CD4-positive, alpha-beta T cell treated with Interleukin-15 for 4 hours (primary cell): ENCODE measurements at regions not wholly inside any gene's neighbourhood (a gene's known extent, or its start where the extent isn't known, plus 50 kb on each side); places are given as distances from the start of the nearest gene placed in this dataset.

Experiments used
- DNase-seq: peaks from one replicate; pipeline ENCODE4 v3.0.0-alpha.2; 2020; ENCODE audit warnings: low spot score

GRCh38 chr6:164294047-164294784 is 879.7 kb downstream of the QKI start:
- DNase-seq, result no peak

DNA sequence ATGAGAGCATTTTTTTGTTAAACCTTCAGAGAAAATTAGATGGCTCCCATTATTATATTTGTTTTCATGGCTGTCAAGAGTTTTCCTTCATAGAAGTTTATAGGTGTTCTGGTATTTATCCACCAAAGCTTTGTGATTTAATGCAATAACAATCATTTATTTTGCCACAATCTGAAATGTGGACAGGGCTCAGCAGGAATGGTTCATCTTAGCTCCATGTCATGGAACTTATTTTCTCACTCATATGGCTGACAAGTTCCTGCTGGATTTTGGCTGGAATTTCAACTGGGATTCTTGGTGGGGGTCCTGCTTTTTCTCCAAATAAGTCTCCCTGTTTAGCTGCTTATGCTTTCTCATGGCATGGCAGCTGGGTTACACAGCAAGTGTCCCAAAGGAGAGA is 876.7 kb downstream of the QKI start:
- no peak for DNase-seq

GRCh38 chr6:164290101-164290500 is 875.6 kb downstream of the QKI start:
- DNase-seq, result no peak

DNA sequence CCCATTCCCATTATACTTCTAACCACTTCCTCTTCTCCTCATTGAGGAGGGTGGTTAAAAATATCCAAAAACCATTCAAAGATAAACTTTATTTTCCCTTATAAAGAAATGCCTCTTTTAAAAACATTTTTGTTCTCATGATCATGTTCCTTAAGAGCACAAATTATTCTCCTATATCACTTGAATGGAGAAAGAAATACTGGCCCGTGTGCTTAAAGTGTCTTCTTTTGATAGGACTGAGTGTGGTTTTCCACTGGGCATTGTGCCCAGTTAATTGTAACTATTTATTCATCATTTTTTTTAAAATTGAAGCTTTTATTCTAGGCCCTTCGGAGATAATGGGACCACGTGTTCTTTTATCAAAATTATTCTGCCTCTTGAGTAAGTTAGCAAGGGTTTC is 871.5 kb downstream of the QKI start:
- DNase-seq, result no peak

- DNase-seq, result no peak
Measured at GRCh38 chr6:164283574-164283973, 869.1 kb downstream of the QKI start.

GRCh38 chr6:164276211-164276610 is 861.7 kb downstream of the QKI start:
- no peak for DNase-seq

- DNase-seq, result no peak
Measured at GRCh38 chr6:164275773-164276172, 861.3 kb downstream of the QKI start.

- DNase-seq, result no peak
Measured at GRCh38 chr6:164274493-164274892, 860.0 kb downstream of the QKI start.

DNA sequence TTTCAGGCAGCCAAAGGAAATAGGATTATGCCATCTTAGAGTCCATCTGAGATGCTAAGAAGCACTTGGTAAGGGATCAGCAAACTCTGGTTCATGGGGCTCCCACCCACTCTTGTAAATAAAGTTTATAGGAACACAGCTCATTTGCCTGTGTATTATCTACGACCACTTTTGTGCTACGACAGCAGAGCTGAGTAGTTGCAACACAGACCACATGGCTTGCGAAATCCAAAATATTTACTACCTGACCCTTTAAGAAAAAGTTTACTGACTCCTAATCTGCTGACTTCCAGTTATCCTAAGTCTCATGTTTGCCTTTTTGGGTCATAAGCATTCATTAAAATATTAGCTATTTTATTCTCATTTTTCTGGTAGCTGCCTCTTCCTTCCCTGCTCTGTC is 859.0 kb downstream of the QKI start:
- no peak for DNase-seq

DNA sequence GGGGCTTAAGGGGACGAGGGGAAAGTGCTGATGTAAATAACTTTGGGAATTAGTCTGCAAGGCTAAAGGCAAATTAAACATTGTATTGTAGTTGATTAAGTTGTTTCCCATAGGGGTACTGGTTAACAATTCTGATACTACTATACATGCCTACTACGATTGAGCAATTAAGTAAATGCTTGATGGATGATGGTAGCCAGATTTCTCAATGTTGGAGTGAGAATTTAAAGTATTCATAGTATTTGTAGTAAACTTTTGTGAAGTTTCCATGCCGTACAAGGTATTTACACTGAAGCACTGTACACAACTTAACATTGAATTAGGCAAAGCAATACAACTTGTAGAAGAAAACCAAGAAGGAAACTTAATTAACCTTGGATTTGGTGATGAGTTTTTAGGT is 852.3 kb downstream of the QKI start:
- DNase-seq, result no peak

GRCh38 chr6:164262348-164262747 is 847.8 kb downstream of the QKI start:
- DNase-seq, result no peak

GRCh38 chr6:164258421-164258820 is 843.9 kb downstream of the QKI start:
- DNase-seq, result no peak

GRCh38 chr6:164252948-164253347 is 838.4 kb downstream of the QKI start:
- no peak for DNase-seq

GRCh38 chr6:164252291-164252690 is 837.8 kb downstream of the QKI start:
- DNase-seq, result no peak

DNA sequence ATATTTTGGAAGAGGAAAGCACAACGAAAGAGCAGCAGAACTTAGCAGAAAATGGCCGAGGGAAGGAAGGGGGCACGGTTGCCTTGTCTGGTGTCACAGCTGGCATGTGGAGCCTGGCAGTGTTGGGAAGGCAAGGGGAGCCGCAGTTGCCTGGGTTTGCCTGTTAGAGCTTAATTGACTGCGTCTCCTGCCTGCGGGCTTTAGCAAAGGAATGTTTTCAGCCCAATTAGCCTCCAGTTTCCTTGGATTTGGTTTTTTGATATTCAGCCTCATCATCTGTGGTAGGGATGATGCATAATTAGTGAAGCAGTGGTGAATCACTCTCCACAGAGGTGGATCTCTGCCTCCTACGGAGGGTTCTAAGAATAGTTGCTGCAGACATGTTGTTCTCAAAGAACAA is 832.6 kb downstream of the QKI start:
- DNase-seq, result no peak

- no peak for DNase-seq
Measured at GRCh38 chr6:164246082-164246481, 831.6 kb downstream of the QKI start.

GRCh38 chr6:164243949-164244348 is 829.4 kb downstream of the QKI start:
- no peak for DNase-seq

DNA sequence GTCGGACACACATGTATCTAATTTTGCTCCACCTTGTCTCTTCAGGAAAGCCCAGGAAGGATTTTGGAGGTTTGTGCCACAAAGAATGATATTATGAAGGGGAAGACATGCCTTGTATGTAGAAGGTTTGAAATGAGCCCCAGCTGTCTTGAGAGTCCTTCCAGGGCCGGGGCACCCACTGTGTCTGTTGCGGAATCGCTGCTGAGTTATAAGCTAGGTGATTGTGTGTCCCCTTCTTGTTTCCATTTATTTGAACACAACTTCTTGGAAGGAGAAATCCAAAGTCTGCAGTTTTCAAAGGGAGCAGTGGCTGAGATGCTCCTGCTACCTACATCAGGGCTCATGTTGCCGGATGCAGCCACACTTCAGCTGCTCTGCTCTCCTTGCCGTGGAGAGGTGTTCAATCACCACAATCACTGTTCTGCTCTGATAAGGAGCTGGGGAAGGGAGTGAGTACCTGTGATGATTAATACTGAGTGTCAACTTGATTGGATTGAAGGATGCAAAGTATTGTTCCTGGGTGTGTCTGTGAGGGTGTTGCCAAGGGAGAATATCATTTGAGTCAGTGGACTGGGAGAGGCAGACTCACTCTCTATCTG is 828.6 kb downstream of the QKI start:
- no peak for DNase-seq

DNA sequence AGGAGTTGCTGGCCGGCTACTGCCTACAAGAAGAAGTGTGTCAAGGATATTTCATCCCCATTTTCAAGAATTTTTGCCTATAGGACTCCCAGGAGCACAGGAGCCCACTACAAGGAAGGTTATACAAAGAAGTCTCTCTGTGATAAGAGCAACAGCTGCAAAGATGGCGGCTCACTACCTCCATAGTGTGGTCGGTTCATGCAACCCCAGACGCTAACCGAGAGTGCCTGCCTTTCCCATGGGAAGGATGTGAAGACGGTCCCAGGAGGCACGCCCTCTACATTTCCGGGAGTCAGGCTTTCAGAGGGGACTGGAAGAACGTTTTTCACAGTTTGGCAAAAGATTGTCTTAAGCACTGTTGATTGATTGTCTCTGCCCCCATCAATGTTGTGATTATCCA is 816.3 kb downstream of the QKI start:
- DNase-seq, result no peak

- no peak for DNase-seq
Measured at GRCh38 chr6:164230259-164230658, 815.7 kb downstream of the QKI start.

- no peak for DNase-seq
Measured at GRCh38 chr6:164229716-164230115, 815.2 kb downstream of the QKI start.

DNA sequence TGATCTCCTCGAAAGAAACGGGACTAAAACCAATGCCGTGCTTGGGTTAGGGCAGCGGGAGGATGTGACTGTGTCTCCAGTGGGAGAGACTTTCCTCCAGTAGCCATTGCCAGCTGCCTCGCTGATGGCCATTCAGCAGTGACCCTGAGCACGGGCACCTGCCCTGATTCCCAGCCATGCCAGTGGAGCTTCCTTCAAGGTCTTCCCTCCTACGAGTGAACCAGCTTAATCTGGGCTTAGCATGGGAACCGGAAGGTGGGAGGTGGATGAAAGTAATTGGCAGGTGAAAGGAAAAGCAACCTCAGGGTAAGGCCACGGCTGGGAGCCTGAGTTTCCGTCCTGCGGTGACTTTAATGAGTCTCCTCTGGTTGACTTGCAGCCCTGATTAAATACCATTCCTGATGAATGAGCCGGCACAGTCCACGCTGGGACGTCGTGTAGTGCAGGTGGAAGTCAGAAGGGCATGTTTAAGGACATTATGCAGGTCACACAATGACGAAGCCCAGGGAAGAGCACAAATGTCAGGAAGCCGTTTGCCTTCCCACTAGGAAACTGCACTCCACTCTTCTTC is 813.5 kb downstream of the QKI start:
- no peak for DNase-seq

GRCh38 chr6:164216839-164217238 is 802.3 kb downstream of the QKI start:
- DNase-seq, result no peak

DNA sequence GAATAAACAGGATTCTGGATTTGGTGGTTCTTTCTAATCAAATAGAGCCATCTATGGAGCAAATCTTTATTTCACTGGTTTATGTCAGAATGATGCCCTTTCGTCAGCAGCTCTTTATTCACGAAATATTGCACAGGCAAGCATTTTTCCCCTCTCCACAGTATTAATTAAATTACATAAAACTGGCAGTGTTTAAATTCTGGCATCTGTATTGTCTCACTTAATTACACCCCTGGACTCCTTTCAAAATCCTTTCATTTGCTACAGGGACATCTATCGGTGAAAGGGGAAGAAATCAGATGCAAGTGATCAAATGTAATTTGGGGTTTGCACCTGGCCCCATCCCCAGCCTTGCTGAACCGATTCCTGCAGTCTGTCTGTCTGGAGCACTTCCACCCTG is 801.9 kb downstream of the QKI start:
- DNase-seq, result no peak
